Right forelimb (tissue), 1 donor: ENCODE measurements at regions not wholly inside any gene's neighbourhood (a gene's known extent, or its start where the extent isn't known, plus 50 kb on each side); places are given as distances from the start of the nearest gene placed in this dataset.
"Not testable (repeated sequence)": the region's sequence is repeated elsewhere in the genome, so short reads cannot be mapped to it uniquely, and the experiment has no call there.

ENCODE experiments used
- DNase-seq: peaks from one replicate; pipeline ENCODE4 v3.0.0-alpha.2; 2018

DNA sequence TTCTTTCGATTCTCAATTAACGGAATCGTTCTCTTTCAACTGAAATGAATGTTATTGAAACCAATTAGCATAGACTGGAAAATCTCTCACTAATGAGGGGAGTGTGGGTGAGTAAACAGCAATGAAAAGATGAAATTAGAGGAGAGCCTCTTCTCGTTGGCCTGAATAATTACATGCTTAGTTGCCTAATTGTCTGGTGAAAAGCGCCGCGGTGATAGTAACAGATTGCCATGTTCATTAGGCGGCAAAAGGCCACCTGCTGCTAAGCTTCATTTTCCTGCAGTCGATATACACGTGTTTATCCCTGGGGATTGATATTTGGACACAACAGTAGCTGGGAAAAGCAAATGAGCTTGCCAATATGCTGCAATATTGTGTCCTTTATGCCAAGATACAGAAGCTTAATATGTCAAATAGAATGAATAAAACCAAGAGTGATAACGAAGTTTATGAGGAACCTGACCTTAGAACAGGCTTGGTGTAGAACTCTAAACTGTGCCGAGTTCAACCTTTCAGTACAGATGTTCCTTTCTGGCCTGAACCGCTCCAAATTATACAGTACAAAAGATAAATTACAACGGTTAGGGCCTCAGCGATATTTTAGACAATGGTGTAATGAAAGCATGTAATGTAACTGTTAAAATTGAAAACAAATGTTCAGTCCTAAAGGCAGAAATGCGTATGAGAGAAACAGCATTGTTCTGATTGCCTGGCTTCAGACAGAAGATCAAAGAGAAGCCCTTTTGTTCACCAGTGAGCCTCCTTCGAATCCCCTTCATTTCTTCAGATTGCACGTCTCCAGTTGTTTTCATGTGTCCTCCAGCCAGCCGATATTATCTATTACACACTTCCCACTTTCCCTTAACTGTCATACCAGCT, 185.2 kb downstream of the SHOX2 start:
- DNase-seq, result no peak

DNA sequence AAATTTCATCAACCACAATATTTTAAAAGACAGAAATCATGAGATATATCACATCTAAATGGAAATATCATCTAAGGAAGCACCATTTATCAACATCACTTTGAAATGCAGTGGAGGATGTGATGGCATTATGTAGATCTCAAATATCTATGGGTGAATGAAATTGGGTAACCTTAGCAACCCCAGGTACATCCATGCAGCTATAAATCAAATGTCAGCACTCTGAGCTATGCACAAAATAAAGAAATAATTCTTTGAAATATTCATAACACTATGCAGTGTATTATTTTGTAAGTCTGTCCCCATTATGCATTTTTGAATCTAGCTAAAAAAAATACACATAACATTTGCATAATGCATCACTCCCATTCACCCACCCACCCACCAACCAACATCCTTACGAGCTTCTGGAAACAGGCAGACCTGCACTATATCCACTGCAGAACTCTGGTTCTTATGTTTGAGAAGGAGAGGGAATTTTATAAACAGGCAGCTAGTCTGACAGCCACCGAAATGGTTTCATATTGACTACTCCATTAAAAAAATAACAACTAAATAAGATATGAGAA, 186.8 kb downstream of the SHOX2 start:
- DNase-seq, result no peak

DNA sequence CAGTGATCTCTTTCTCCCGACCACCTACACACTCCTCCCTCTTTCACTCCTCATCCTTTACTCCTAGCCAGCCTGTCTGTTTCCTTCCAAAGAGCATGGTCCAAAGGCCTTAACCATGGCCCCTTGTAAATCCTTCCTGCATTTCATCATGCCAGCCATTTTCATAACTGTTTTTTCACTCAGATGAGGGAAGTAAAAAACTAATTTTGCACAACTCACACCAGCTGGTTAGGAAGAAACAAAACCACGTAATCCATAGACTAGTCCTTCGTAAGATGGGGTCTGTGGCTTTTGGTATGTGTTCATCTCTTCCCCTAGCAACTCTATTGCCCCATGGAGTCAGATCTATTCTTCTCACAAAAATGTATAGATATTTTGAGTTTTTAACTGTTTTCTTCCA, 187.8 kb downstream of the SHOX2 start:
- no peak for DNase-seq

DNA sequence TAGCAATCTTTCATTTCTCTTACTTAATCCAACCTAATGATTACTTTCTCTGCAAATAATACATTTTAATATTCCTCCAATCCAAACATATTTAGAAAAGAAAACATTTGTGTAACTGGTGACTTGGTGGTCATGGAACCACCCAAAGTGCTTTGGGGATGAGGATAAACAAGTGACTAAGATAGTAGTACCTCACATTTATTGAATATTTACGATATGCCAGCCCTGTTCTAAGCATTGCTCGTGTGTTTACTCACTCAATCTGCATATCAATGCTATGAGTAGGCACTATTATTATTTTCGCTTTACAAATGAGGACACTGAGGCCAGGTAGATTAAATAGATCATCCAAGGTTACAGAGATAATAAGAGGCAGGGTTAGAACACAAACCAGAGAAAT, 189.5 kb downstream of the SHOX2 start:
- no peak for DNase-seq

DNA sequence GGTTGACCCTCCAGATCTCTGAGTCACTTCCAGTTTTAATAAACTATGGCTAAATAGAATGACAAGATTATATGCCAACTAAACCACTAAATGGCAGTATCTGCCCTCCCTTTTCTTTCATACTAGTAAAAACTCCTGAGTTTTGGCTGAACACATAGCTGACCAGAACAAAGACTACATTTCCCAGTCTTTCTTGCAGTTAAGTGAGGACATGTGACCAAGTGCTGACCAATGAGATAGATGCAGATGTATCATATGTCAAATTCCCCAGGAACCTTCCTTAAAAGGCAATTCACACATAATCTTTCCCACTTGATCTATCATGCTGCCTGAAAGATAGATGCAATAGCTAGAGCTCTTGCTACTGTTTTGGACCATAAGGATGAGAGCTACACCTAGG, 191.3 kb downstream of the SHOX2 start:
- DNase-seq, result no peak

DNA sequence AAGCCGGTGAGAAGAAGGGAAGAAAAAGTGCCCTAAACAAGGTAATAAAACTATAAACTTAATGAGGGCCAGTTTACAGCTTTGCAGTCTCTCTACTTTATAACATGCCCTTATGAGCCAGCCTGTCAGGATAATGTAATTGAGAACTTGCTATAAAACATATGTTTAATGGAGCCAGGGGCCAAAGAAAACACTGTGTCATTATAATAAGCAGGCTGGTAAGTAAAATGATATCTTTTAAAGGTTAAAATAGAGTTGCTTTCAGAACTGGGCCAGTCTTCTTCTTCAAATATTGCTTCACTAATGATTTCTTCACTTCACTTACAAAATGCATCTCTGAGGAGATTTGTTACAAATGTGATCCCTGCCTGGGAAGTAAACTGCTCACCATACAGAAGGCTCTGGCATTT, 192.5 kb downstream of the SHOX2 start:
- DNase-seq, result no peak

DNA sequence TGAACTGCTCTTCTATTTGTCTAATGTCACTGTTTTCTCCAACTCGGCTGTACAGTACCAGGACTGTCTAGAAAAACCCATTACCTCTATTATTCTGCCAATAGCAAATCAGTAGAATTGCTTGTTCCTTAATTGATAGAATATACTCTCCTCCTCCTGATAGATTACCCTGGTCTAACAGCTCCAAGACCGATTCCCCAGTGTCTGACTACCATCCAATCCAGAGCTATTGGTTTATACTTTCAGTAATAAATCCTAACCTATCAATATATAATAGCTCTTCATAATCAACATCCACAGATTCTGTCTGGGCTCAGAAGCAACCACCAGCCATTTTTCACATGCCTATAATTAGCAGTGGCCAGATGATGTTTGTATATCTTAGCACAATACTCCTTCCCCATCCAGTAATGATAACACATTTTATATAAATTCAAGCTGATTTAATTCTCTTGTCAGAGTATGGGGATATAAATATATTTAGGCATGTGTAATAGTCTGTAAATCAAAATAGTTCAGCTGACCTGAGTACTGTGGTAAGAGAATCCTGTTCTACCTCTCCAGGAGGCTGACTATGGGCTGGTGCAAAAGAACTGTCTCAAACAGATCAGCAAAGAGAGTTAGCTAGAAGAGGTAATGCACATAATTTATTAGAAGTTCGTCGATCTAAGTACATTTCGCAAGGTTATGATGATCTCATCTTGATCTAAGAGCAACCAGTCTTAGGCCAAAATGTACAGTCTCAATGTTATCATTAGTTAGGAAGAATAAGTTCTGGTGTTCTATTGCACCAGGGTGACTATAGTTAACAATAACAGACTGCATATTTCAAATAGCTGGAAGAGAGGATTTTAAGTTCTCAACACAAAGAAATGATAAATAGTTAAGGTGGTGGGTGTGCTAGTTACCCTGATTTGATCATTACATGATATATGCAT, 193.4 kb downstream of the SHOX2 start:
- DNase-seq, result no peak

DNA sequence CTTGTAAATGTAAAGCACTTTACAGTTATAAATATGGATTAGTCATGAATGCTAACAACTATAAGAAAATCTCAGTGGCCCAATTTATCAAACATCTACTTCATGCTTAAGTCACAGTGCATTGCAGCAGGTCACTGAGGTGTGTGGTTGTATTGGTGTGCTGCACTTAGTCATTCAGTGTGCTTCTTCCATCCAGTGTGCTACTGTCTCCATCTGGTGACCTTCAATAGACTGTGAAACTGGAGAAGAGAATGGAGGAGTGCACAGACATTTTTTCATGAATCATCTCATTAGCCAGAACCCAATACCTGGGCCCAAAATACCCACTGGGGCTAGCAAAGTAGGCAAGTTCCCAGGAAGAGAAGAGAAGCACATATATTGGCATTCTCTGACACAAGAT, 199.6 kb downstream of the SHOX2 start:
- no peak for DNase-seq

DNA sequence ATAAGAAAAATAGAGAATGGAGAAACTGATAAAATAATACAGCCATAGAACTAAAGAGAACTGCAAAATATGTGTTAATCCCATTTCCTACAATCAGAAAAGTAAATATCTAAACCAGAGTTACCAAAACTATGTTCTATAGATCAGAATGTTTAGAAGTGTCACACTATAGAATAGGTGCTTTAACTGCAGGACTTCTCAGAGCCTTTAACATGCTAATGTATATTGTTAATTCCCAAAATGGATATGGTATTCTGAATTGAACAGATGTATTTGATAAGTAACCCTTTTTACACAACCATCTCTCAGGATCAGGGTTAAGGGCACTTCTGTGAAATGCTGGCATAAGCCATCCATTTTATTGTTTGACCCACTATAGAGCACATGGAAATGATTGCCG, 200.3 kb downstream of the SHOX2 start:
- no peak for DNase-seq

DNA sequence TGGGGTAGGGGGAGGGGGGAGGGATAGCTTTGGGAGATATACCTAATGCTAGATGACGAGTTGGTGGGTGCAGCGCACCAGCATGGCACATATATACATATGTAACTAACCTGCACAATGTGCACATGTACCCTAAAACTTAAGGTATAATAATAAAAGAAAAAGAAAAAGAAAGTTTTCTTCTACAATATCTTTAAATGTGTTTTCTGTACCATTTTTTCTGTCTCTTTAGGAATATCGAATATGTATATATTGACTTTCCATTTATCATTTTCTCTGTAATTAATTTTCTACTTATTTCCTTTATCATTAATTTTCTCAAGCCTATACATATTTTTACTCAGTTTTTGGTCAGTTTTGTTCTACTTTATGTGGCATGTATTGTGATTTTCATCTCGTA, 203.5 kb downstream of the SHOX2 start:
- DNase-seq, result not testable (repeated sequence)

DNA sequence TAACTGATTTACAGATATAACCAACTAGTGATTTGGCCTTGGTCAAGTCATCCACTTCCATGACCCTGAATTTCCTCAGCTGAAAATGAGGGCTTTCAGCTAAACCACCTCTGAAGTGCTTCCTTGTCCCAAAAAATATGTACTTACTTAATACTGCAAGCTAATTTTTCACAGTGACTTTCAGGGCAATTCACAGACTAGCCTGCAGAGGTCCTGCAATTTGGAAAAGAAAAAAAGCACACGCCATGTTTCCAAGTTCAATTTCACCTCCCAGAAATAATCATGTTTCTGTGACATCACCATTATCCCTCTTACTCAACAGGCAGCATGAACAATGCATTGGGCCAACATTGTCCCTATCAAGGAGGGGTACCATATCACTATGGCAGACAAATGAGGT, 218.2 kb downstream of the SHOX2 start:
- DNase-seq, result no peak

DNA sequence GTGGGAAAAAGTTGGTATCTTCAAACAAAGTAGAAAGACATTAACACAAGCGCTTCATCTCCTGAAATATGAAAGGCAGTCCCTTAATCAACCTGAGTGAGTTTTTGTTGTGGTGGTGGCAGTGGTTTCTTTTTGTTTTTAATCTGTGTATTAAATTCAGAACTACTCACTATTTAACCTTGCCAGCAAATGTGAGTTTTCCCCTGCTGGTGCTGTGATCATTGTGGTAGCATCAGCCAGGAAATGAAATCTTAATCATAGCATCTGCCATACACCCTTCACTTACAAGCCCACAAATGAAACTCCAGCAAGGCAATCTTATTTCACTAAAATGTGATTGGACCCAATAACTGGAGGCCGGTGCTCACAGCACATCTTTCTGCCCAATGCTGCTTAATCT, 229.7 kb downstream of the SHOX2 start:
- no peak for DNase-seq

DNA sequence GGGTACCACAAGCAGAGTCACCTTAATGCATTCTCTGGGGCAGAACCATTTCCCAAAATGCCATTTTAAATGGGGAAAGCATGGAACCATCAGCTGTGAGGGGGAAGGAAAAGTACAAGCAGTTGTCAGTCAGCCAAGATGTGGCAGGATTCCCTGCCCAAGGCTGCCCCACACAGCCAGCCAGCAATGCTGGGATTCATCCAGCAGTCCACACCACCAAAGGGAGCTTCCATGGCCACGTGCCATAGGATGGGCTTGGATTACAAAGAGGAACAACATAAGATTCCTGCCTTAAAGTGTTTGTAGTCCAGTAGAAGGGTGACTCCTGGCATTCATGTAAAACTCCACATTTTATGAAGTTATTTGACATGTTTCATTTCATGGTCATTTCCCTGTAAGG, 233.3 kb downstream of the SHOX2 start:
- peak; percentile 59 for DNase-seq

DNA sequence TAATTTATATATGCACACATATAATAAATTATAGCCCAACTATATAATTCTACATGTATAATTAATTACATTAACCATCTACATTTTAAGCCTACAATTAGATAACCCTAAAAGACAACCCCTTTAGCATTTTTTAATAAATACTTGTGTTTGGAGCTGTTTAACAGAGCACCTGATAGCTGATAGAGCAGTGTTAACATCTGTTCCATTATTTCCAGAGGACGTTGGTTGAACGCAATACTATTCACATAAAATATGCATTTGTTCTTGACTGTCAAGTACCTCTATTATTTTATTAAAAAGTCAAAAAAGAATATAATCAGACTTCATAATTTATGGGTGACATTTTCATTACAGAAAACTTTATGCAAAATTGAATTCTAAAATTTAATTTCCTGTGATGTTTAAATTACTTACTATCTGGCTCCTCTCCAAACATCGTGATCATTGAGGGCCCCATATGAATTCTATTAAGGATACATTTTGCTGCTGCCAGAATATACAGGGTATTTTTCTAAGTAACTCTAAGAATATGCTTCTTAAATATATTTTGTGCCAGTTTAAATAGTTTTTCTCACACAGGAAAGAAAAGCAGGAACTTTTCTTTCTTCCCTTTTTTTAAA, 234.3 kb downstream of the SHOX2 start:
- DNase-seq, result no peak

DNA sequence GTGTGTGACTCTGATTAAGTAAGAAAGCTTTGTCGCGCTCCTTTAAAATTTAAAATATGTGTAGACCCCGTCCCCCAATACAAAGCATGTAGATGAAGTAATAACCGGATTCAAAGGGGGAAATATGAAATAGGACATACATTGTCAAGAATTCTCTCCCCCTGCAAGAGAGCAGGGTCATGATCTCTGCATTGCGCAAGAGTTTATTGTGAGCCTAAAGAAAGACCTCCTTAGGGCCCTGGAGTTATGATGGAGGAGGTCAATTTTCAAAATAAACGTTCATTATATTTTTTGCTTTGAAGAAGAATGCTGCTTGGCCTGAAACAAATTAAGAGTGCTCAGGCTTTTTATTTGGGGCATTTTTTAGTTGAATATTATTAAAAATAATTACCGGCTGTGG, 235.0 kb downstream of the SHOX2 start:
- DNase-seq, result no peak

DNA sequence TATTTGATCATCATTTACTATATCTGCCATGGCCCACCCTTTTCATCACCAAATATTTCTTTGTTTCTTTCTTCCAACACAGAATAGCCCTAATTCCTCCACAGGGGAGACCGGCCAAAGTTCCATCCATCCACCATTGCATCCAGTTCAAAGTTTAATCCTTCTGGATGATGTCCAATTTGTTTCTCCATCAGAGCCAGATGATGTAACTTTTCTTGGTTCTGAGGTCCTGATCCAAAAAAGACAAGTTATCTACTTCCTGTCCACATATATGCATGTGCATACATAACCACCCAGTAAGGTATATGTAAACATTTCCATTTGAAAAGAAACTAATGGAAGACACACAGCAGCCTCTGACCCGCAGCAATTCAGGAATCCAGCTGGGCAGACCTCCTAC, 237.3 kb downstream of the SHOX2 start:
- no peak for DNase-seq

DNA sequence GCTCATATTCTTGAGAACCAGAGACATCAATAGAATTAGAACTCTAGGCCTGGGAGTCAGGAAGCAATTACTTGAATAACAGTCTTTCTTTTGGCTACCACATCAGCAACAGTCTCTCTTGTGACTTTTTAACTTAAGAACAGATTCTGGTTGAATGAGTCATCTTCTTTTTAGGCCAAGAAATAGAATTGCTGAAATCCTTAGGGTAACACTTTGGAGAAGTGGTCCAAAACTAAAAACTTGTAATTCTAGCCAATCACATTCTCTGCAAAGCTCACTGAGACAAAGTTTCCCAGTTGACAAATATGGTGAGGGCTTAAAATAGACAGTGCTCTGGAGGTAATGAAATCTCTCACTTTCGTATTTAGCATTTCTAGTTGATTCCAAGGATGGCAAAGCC, 238.0 kb downstream of the SHOX2 start:
- DNase-seq, result no peak

DNA sequence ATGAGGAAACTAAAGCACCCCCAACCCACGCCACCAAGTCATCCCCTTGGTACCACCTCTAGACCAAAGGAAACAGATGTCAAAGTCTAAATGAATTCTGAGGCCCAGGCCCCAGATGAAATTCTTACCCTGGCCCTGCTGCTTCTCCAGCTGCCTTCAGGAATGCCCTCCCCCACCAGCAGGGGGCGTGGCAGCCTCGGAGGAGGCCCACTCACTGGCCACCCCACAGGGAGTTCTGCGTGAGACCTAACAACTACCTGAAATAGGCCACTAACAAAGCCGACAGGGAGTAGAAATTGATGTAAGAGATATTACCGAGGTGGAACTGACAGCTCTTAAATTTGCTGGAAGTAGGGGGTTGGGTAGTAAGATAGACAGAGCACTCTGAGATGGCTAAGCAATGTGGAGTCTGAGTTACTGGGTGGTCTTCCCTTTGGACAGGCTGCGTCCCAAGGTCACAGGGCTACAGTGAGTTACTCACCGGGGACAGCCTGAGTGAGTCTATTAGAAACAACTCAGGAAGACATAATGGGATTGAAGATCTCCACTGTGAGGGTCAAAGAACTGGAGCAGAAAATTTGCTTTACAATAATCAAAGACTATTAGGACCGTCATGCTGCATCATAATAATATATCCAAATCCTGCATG, 240.7 kb downstream of the SHOX2 start:
- no peak for DNase-seq

DNA sequence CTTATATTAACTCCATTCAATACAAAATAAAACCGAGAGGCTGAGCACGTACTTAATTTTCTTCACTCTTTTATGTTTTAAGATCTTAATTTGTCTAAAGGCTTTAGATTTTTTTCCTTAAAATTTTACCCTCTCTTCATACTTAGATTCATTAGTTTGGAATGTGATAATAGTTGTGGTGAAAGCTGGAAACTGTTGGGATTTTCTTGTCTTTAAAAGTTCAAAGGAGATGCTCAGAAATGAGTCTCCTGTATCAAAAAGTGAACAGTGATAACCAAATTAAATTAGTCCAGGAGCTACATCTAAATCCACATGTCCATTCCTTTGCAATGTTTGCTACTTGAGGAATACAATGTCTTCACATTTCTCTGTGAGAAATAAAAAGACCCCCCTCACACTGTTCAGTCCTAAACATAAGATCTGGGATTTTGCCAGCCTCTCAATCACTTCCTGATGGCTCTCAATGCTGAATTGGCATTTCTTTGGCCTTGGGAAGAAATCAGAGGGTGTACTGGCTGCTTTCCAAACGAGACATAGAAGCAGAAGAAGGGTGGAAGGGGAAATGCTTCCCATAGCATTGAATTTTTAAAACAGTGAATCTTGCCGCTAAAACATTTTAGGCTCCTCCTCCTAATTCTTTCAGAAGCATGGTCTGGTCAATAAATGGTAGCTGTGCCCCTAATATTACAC, 245.0 kb downstream of the SHOX2 start:
- DNase-seq, result no peak

DNA sequence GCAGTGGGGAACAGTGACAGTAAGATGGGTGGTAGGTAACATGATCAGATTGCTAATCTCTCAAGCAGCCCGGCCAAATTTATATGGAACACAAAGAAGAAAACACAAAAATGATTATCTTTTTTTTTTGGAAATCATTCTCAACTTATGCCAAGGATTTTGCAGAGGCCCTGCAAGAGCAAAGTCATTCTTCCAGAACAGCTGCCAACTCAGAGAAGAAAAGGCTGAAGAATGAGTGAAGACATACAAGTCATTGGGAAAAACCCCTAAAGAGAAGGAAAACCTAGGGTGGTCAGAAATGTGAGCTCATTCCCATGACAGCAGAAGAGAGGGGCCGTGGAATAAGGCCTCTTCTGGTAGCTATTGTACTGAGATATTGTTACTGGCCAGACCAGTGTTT, 246.7 kb downstream of the SHOX2 start:
- no peak for DNase-seq

DNA sequence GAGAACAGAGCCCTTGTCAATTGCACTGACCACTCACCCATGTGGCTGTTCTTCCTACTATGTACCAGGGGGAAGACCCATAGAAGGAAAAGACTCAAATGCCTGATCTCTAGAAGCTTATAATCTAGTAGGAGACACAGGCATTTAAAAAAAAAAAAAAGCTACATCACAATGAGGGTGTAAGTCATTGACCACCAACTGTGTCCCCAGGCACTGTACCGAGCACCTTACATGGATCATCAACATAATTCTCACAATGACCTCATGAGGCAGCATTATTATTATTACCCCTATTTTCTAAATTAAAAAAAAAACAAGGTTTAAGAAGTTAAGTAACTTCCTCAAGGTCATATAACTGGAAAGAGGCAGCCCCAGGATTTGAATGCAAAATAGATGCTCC, 247.4 kb downstream of the SHOX2 start:
- DNase-seq, result no peak

DNA sequence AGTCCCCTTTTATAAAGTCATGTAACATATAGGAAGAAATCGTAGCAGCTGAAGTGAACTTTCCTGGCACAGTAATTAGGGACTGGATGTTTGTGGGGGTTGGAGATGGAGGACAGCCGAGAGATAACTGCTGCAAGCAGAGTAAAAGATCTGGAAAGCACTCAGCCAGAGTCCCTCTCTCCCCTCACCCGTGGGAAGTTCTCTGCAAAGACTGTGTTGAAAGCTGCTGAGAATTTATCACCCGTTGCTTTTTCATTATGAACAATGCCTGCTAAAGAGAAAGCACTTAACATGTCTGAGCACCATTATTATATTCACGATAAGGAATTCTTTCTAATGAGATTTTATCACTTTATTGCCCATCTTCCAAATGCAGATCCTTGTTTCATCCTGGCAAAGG, 248.8 kb downstream of the SHOX2 start:
- DNase-seq, result no peak
